ENCODE measurements at regions not wholly inside any gene's neighbourhood (a gene's known extent, or its start where the extent isn't known, plus 50 kb on each side); places are given as distances from the start of the nearest gene placed in this dataset.
"Not testable (repeated sequence)": the region's sequence is repeated elsewhere in the genome, so short reads cannot be mapped to it uniquely, and the experiment has no call there.

- TF ChIP-seq EP300, CTCF, POLR2A (IDR thresholded peaks at IDR 0.05): not testable (repeated sequence)
Measured at GRCh38 chr3:194056323-194056722, 79.6 kb upstream of the HES1 start.

Data from stomach (tissue), 4 donors.